Loucy (cell line): ENCODE measurements at regions not wholly inside any gene's neighbourhood (a gene's known extent, or its start where the extent isn't known, plus 50 kb on each side); places are given as distances from the start of the nearest gene placed in this dataset.

ENCODE experiments used
- EZH2phosphoT487 ChIP-seq: fragments of 200-600 bp; IDR thresholded peaks from 2 replicates; pipeline ENCODE4 v1.6.1; 2018; ENCODE audit warnings: antibody characterized with exemption, mild to moderate bottlenecking, moderate library complexity, borderline replicate concordance
- TF ChIP-seq, protein P1 (sequence below): fragments of 200-600 bp; sonication (generic); conservative IDR thresholded peaks from 2 replicates; pipeline ENCODE4 v1.5.1; 2014; ENCODE audit warnings: mild to moderate bottlenecking, antibody characterized with exemption, low read length

DNA sequence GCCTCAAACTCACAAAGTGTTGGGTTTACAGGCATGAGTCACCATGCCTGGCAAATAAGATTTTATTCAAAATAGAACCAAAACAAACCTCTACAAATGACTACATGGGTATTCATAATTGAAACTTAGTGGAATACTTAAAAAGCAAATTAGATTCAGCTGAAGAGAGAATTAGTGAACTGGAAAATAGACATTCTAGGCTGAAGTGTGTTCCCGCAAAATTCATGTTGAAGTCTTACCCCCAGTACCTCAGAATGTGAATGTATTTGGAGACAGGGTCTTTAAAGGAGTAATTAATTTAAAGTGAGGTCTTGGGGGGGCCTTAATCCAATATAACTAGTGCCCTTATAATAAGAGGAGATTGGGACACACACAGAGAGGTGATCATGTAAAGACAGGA lies 88.5 kb upstream of the OTOS start:
- TF ChIP-seq, protein P1, sequence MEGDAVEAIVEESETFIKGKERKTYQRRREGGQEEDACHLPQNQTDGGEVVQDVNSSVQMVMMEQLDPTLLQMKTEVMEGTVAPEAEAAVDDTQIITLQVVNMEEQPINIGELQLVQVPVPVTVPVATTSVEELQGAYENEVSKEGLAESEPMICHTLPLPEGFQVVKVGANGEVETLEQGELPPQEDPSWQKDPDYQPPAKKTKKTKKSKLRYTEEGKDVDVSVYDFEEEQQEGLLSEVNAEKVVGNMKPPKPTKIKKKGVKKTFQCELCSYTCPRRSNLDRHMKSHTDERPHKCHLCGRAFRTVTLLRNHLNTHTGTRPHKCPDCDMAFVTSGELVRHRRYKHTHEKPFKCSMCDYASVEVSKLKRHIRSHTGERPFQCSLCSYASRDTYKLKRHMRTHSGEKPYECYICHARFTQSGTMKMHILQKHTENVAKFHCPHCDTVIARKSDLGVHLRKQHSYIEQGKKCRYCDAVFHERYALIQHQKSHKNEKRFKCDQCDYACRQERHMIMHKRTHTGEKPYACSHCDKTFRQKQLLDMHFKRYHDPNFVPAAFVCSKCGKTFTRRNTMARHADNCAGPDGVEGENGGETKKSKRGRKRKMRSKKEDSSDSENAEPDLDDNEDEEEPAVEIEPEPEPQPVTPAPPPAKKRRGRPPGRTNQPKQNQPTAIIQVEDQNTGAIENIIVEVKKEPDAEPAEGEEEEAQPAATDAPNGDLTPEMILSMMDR = no peak
- no peak for TF ChIP-seq EZH2phosphoT487
